Endothelial cell of umbilical vein (primary cell): ENCODE measurements at regions not wholly inside any gene's neighbourhood (a gene's known extent, or its start where the extent isn't known, plus 50 kb on each side); places are given as distances from the start of the nearest gene placed in this dataset.
A peak's percentile ranks its signal among the peaks of the same experiment; 100 is the strongest.

ENCODE experiments used
- BruUV-seq: library from RNA; stranded (reverse); fragments of 400-500 nt; replicated peaks from 2 replicates; lab custom pipeline; 2021; lab: Mats Ljungman, UMichigan
- CTCF ChIA-PET: fragments of 300-600, 350-600 bp; sonication (Branson Sonifier 250); formaldehyde crosslinking; loops from one replicate; lab custom pipeline; 2021; ENCODE audit warnings: antibody characterized with exemption, inconsistent platforms; lab: Charles Lee
- POLR2A ChIA-PET: fragments of 300-600, 350-600 bp; sonication (Branson Sonifier 250); formaldehyde crosslinking; loops from one replicate; lab custom pipeline; 2021; ENCODE audit warnings: antibody characterized with exemption, inconsistent platforms; lab: Charles Lee
- DNase-seq: peaks from one replicate; pipeline ENCODE4 v3.0.0-alpha.2; 2011; ENCODE audit warnings: low read depth, low spot score
- FAIRE-seq: peaks from 2 replicates; lab custom pipeline; 2011; peaks lifted over from hg19 to GRCh38; lab: Jason Lieb, UNC
- H2AFZ ChIP-seq: 2 replicates; pipeline ENCODE4 v1.6.0; 2012; ENCODE audit warnings: low read depth, low read length, control low read depth, inconsistent platforms
- H3K27ac ChIP-seq: 2 replicates; pipeline ENCODE4 v1.5.1; 2011; ENCODE audit warnings: low read depth, mild to moderate bottlenecking, control low read depth, low read length, moderate library complexity; ENCODE audit not compliant: insufficient read depth
- H3K27me3 ChIP-seq, 2 experiments: 2 replicates each; pipeline versions ENCODE4 v1.6.0 to v1.6.1; 2011; ENCODE audit warnings: low read length in 2 of 2, mixed read lengths in 1 of 2; ENCODE audit not compliant: control insufficient read depth in 2 of 2, insufficient read depth in 2 of 2
- H3K36me3 ChIP-seq, 2 experiments: 2 replicates in 1 of 2; 3 replicates in 1 of 2; pipeline ENCODE4 v1.5.1; 2011; ENCODE audit warnings: low read length in 2 of 2, mild to moderate bottlenecking in 1 of 2, moderate library complexity in 1 of 2; ENCODE audit not compliant: control insufficient read depth in 2 of 2, insufficient read depth in 2 of 2; ENCODE audit errors: extremely low read depth in 1 of 2
- H3K4me1 ChIP-seq: 3 replicates; pipeline ENCODE4 v1.5.1; 2011; ENCODE audit warnings: mild to moderate bottlenecking, low read length; ENCODE audit not compliant: control insufficient read depth, insufficient read depth; ENCODE audit errors: extremely low read depth
- H3K4me2 ChIP-seq: 2 replicates; pipeline ENCODE4 v1.6.1; 2011; ENCODE audit warnings: low read length, control low read depth, mixed read lengths; ENCODE audit not compliant: insufficient read depth
- H3K4me3 ChIP-seq, 3 experiments: fragments of 200-600 bp in 1 of 3; sonication (generic), shearing (Covaris generic) in 1 of 3; replicated peaks in 1 of 3; 2 replicates each; pipeline ENCODE4 v1.5.1; 2011 to 2016; ENCODE audit warnings: control low read depth in 3 of 3, low read length in 3 of 3, mild to moderate bottlenecking in 2 of 3, inconsistent platforms in 1 of 3, low read depth in 1 of 3, moderate library complexity in 1 of 3; ENCODE audit not compliant: insufficient read depth in 1 of 3
- H3K79me2 ChIP-seq: 2 replicates; pipeline ENCODE4 v1.6.0; 2012; ENCODE audit warnings: low read length, inconsistent platforms; ENCODE audit not compliant: control insufficient read depth, insufficient read depth
- H3K9ac ChIP-seq: replicated peaks from 2 replicates; pipeline ENCODE3; 2011; ENCODE audit warnings: low read length, control low read depth; ENCODE audit not compliant: insufficient read depth; ENCODE audit errors: extremely low read depth
- H3K9me1 ChIP-seq: replicated peaks from 3 replicates; pipeline ENCODE4 v1.6.0; 2011; ENCODE audit warnings: mild to moderate bottlenecking, low read length; ENCODE audit not compliant: control insufficient read depth, insufficient read depth; ENCODE audit errors: extremely low read depth
- H3K9me3 ChIP-seq: replicated peaks from 2 replicates; pipeline ENCODE4 v1.5.1; 2012; ENCODE audit warnings: low read length, inconsistent platforms; ENCODE audit not compliant: control insufficient read depth, insufficient read depth
- H4K20me1 ChIP-seq: replicated peaks from 2 replicates; pipeline ENCODE3; 2011; ENCODE audit warnings: mild to moderate bottlenecking, low read length; ENCODE audit not compliant: control insufficient read depth, insufficient read depth; ENCODE audit errors: extremely low read depth
- FOS ChIP-seq: IDR thresholded peaks from 2 replicates; pipeline ENCODE4 v1.6.1; 2011; ENCODE audit warnings: mild to moderate bottlenecking, low read length, moderate library complexity, borderline replicate concordance; ENCODE audit not compliant: insufficient read depth
- GATA2 ChIP-seq: IDR thresholded peaks from 2 replicates; pipeline ENCODE4 v1.7.0; 2011; ENCODE audit warnings: low read depth, mild to moderate bottlenecking, moderate library complexity, mixed read lengths, low read length; ENCODE audit not compliant: insufficient read length, insufficient read depth
- JUN ChIP-seq: IDR thresholded peaks from 2 replicates; pipeline ENCODE4 v1.6.1; 2011; ENCODE audit warnings: borderline replicate concordance, low read depth; ENCODE audit not compliant: insufficient read length, insufficient read depth
- POLR2AphosphoS5 ChIP-seq: IDR thresholded peaks from 2 replicates; pipeline ENCODE4 v1.6.1; 2012; ENCODE audit warnings: low read depth, mild to moderate bottlenecking, control low read depth, low read length, moderate library complexity; ENCODE audit not compliant: insufficient read depth
- dilution Hi-C: fragments of 300-500 bp; cut with MboI; formaldehyde crosslinking; loops from one replicate; pipeline ENCODE4 v1.15.0; 2019; ENCODE audit warnings: low sequenced_read_pairs; ENCODE audit not compliant: extremely low pct_ligation_motif_present
- intact Hi-C: fragments of 100-400 bp; cut with micrococcal nuclease; formaldehyde crosslinking; loops from one replicate; pipeline ENCODE4 v1.10.0; 2022
- TF ChIP-seq, protein P1 (sequence below): IDR thresholded peaks from 2 replicates; pipeline ENCODE4 v1.6.1; 2011; ENCODE audit not compliant: insufficient read depth, insufficient read length

GRCh38 chr6:121932076-121932991, 467.1 kb upstream of the HSF2 start:
- no peak overlapping the region for H3K27ac ChIP-seq
- FAIRE-seq = peak; percentile 86
- intact Hi-C loops (no loop called here), dilution Hi-C loops (no loop called here)
- H3K79me2 ChIP-seq = no peaks in the 10 kb centered on the region
- no peaks in the 10 kb centered on the region for H4K20me1 ChIP-seq
- no TSS peak for BruUV-seq
- H3K4me1 ChIP-seq = peaks cover 10% of the 10 kb centered on the region
- no peaks in the 10 kb centered on the region for H3K9me3 ChIP-seq
- ChIA-PET POLR2A (interaction anchor here (0.6 kb wide), 1 partner anchor 349 kb away, joined by 3 read pairs; no protein-coding TSS in a partner anchor), CTCF (interaction anchor here (0.8 to 1.2 kb wide), 5 partner anchors 10 to 102 kb away, joined by 3 to 6 read pairs (median 3); no protein-coding TSS in a partner anchor)
- H2AFZ ChIP-seq = peak overlapping the region; percentile 18
- no peaks in the 10 kb centered on the region for H3K27me3 ChIP-seq
- H3K36me3 ChIP-seq = no peaks in the 10 kb centered on the region
- H3K9me1 ChIP-seq = no peaks in the 10 kb centered on the region
- H3K4me2 ChIP-seq = peak overlapping the region; percentile 9
- peak; percentile 86 for DNase-seq
- no peak overlapping the region for H3K9ac ChIP-seq
- TF ChIP-seq JUN (no peak), FOS (peak; percentile 34), POLR2AphosphoS5 (peak; percentile 41)
- TF ChIP-seq, protein P1, sequence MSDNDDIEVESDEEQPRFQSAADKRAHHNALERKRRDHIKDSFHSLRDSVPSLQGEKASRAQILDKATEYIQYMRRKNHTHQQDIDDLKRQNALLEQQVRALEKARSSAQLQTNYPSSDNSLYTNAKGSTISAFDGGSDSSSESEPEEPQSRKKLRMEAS = peak; percentile 34
- H3K4me3 ChIP-seq = no peak overlapping the region

- no peak overlapping the region for H3K4me3 ChIP-seq
- H3K36me3 ChIP-seq = no peaks in the 10 kb centered on the region
- ChIA-PET POLR2A (no interaction called here), CTCF (interaction anchor here (0.7 to 1.0 kb wide), 2 partner anchors 16 to 100 kb away, joined by 3 read pairs; no protein-coding TSS in a partner anchor)
- H3K4me2 ChIP-seq = no peak overlapping the region
- DNase-seq (no peak), FAIRE-seq (no peak)
- no TSS peak for BruUV-seq
- H3K79me2 ChIP-seq = no peaks in the 10 kb centered on the region
- intact Hi-C loops = no loop called here
- no peak overlapping the region for H2AFZ ChIP-seq
- H3K9me3 ChIP-seq = no peaks in the 10 kb centered on the region
- no peaks in the 10 kb centered on the region for H3K27me3 ChIP-seq
- no peaks in the 10 kb centered on the region for H3K9me1 ChIP-seq
- H3K27ac ChIP-seq = no peak overlapping the region
- TF ChIP-seq GATA2 (no peak), POLR2AphosphoS5 (no peak), JUN (no peak)
- peaks cover 10% of the 10 kb centered on the region for H3K4me1 ChIP-seq
- dilution Hi-C loops = no loop called here
- no peaks in the 10 kb centered on the region for H4K20me1 ChIP-seq
- no peak overlapping the region for H3K9ac ChIP-seq
These were observed 465.0 kb upstream of the HSF2 start for GRCh38 chr6:121934451-121934850.
